H1 (cell line): ENCODE measurements at regions not wholly inside any gene's neighbourhood (a gene's known extent, or its start where the extent isn't known, plus 50 kb on each side); places are given as distances from the start of the nearest gene placed in this dataset.

Experiments
- CBX5 ChIP-seq: fragments of 300-800, 300-1000 bp; sonication (generic); IDR thresholded peaks from 2 replicates; pipeline ENCODE4 v1.7.1; 2016; ENCODE audit warnings: antibody characterized with exemption, low read length, low read depth
- E2F6 ChIP-seq: IDR thresholded peaks from 2 replicates; pipeline ENCODE4 v1.6.1; 2012; ENCODE audit warnings: inconsistent platforms
- GABPA ChIP-seq: IDR thresholded peaks from 2 replicates; pipeline ENCODE4 v1.6.1; 2011; ENCODE audit warnings: mild to moderate bottlenecking, low read length, moderate library complexity, borderline replicate concordance; ENCODE audit not compliant: insufficient read depth
- KDM5A ChIP-seq: fragments of 200-600 bp; IDR thresholded peaks from 2 replicates; pipeline ENCODE4 v1.7.1; 2012; ENCODE audit warnings: mild to moderate bottlenecking, low read length, inconsistent platforms, mixed read lengths
- SP4 ChIP-seq: IDR thresholded peaks from 2 replicates; pipeline ENCODE4 v1.6.1; 2012; ENCODE audit warnings: low read length, inconsistent platforms
- TBP ChIP-seq: IDR thresholded peaks from 2 replicates; pipeline ENCODE4 v1.6.1; 2011; ENCODE audit warnings: low read depth, low read length, improper control_type of control experiment

GRCh38 chr5:126119887-126120442, 303.2 kb upstream of the GRAMD2B start (continued):
- no peak for TF ChIP-seq KDM5A
- no peak for TF ChIP-seq GABPA
- no peak for TF ChIP-seq TBP
- no peak for TF ChIP-seq SP4
- TF ChIP-seq CBX5: no peak
- no peak for TF ChIP-seq E2F6
- TF ChIP-seq, all 59 proteins: peak for 0
